ENCODE measurements at regions not wholly inside any gene's neighbourhood (a gene's known extent, or its start where the extent isn't known, plus 50 kb on each side); places are given as distances from the start of the nearest gene placed in this dataset.

GRCh38 chr12:58341791-58342190, 400.4 kb downstream of the ATP23 start:
- TF ChIP-seq EZH2 (IDR thresholded peaks at IDR 0.05; ENCODE audit: borderline replicate concordance, insufficient read depth, low read depth, low read length, poor library complexity, severe bottlenecking): no peak
- no peak for TF ChIP-seq CTCF (IDR thresholded peaks at IDR 0.05)

All from B cell (primary cell).